SH-SY5Y (cell line): ENCODE measurements at regions not wholly inside any gene's neighbourhood (a gene's known extent, or its start where the extent isn't known, plus 50 kb on each side); places are given as distances from the start of the nearest gene placed in this dataset.

Experiments
- GATA2 ChIP-seq: IDR thresholded peaks from 2 replicates; pipeline ENCODE4 v1.6.1; 2011; ENCODE audit warnings: mild to moderate bottlenecking, low read depth, low read length
- GATA3 ChIP-seq: IDR thresholded peaks from 2 replicates; pipeline ENCODE4 v1.6.1; 2011; ENCODE audit warnings: low read depth, mild to moderate bottlenecking, low read length, moderate library complexity

DNA sequence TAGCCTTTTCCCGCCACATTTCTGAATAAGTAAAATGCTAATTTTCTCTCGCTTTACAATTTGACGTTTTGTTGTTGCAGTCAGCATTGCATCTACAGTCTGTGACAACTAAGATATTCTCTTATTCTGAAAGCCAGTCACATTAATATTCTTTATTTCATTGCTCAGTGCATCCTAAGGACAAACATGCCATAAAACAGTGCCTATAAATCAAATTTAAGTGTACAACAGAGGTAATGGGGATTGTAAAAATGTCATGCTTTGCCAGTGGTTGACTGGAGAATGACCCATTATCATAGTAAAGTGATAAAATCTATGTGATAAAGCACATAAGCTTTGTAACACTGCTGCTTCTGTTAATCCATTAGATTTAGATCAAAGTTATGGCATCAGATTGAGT, 1850.0 kb upstream of the ACO1 start:
- TF ChIP-seq GATA3 (peak; percentile 30; the same call in 1 of the 2 replicates), GATA2 (no peak)
